CD4-positive, alpha-beta T cell (primary cell): ENCODE measurements at regions not wholly inside any gene's neighbourhood (a gene's known extent, or its start where the extent isn't known, plus 50 kb on each side); places are given as distances from the start of the nearest gene placed in this dataset.

ENCODE experiments used
- ATAC-seq: fragments of 200-7000 bp; cut with Tn5 transposase; one replicate; pipeline ENCODE4 v1.10.0; 2022; ENCODE audit warnings: mild to moderate bottlenecking; ENCODE audit not compliant: poor library complexity
- CTCF ChIA-PET: fragments of 350-600 bp; sonication (Branson Sonifier 250); formaldehyde crosslinking; loops from one replicate; lab custom pipeline; 2021; ENCODE audit warnings: antibody characterized with exemption, inconsistent platforms; lab: Charles Lee
- POLR2A ChIA-PET: fragments of 350-600 bp; sonication (Branson Sonifier 250); formaldehyde crosslinking; loops from one replicate; lab custom pipeline; 2021; ENCODE audit warnings: antibody characterized with exemption, inconsistent platforms; lab: Charles Lee
- DNase-seq, 14 experiments: peaks; one replicate each; pipeline ENCODE4 v3.0.0-alpha.2; 2013 to 2020; ENCODE audit warnings: mixed read lengths in 2 of 14
- H3K27ac ChIP-seq, 2 donors: one replicate each; pipeline versions ENCODE4 v1.5.1 to v1.7.0; 2013; ENCODE audit warnings: low read length in 2 of 2, low read depth in 1 of 2, mild to moderate bottlenecking in 1 of 2
- H3K27me3 ChIP-seq, 2 experiments: 1 replicate in 1 of 2; 2 replicates in 1 of 2; pipeline versions ENCODE4 v1.6.1 to v1.7.0; 2013; ENCODE audit warnings: low read length in 2 of 2, control low read depth in 1 of 2, mild to moderate bottlenecking in 1 of 2, moderate library complexity in 1 of 2; ENCODE audit not compliant: insufficient read depth in 2 of 2, control insufficient read depth in 1 of 2
- H3K36me3 ChIP-seq: one replicate; pipeline ENCODE4 v1.6.1; 2013; ENCODE audit warnings: low read length, control low read depth; ENCODE audit not compliant: insufficient read depth
- H3K4me1 ChIP-seq: one replicate; pipeline ENCODE4 v1.6.1; 2013; ENCODE audit warnings: low read length, control low read depth; ENCODE audit not compliant: insufficient read depth
- H3K4me3 ChIP-seq: one replicate; pipeline ENCODE4 v1.5.1; 2013; ENCODE audit warnings: mild to moderate bottlenecking, low read length, moderate library complexity
- H3K9me3 ChIP-seq, 2 experiments: 1 replicate in 1 of 2; 2 replicates in 1 of 2; pipeline versions ENCODE4 v1.6.1 to v1.7.0; 2013; ENCODE audit warnings: low read length in 2 of 2, mild to moderate bottlenecking in 2 of 2, control low read depth in 1 of 2, moderate library complexity in 1 of 2; ENCODE audit not compliant: control insufficient read depth in 1 of 2, insufficient read depth in 1 of 2
- H3K27ac Mint-ChIP-seq: one replicate; pipeline ENCODE4 v1.8.0; 2020; ENCODE audit warnings: mixed read lengths
- H3K27me3 Mint-ChIP-seq: one replicate; pipeline ENCODE4 v1.8.0; 2021; ENCODE audit warnings: mixed read lengths
- H3K36me3 Mint-ChIP-seq: one replicate; pipeline ENCODE4 v1.8.0; 2021; ENCODE audit warnings: low read depth, mixed read lengths
- H3K4me1 Mint-ChIP-seq: one replicate; pipeline ENCODE4 v1.8.0; 2021; ENCODE audit warnings: low read depth, mixed read lengths
- H3K4me3 Mint-ChIP-seq: one replicate; pipeline ENCODE4 v1.8.0; 2020; ENCODE audit warnings: mild to moderate bottlenecking, mixed read lengths
- H3K9me3 Mint-ChIP-seq: one replicate; pipeline ENCODE4 v1.8.0; 2020; ENCODE audit warnings: mixed read lengths
- CTCF ChIP-seq: fragments of 200-600 bp; IDR thresholded peaks from one replicate; pipeline ENCODE4 v1.8.0; 2022; ENCODE audit warnings: antibody characterized with exemption, mild to moderate bottlenecking
- intact Hi-C, 2 experiments: fragments of 100-400 bp; cut with DNase I in 1 of 2; cut with micrococcal nuclease in 1 of 2; formaldehyde crosslinking; loops; one replicate each; pipeline versions ENCODE4 v1.15.1 to v1.9.0; 2023 to 2025; cut with DNase I, micrococcal nuclease

DNA sequence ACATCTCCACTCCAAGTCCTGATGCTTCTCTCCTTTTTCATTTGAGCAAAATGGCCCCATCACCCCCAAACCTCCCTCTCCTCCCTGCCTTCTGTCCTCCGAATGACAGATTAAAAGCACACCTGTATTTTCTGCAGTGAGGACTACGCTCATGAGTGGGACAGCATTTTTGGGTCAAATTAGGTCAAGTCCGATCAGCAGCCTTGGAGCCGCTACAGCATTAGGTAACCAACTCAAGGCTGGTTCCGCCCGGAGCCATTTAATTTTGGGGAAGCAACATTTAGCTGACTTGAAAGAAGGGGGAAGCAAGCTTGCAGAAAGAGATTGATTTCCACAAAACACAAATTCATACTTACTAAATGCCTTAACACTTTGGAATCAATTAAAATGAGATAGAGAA, 324.1 kb upstream of the CDH5 start:
- CTCF ChIA-PET: no interaction called here
- Mint-ChIP-seq H3K27ac (no peak overlapping the region), H3K36me3 (no peaks in the 10 kb centered on the region), H3K27me3 (peaks cover 37% of the 10 kb centered on the region), H3K4me3 (no peak overlapping the region), H3K9me3 (no peaks in the 10 kb centered on the region), H3K4me1 (no peaks in the 10 kb centered on the region)
- Histone ChIP-seq H3K36me3 (no peaks in the 10 kb centered on the region), H3K27me3 (peaks cover 0 to 5% of the 10 kb centered on the region in 2 experiments), H3K4me1 (no peaks in the 10 kb centered on the region), H3K27ac (no peak overlapping the region), H3K9me3 (peaks cover 0 to 4% of the 10 kb centered on the region in 2 experiments), H3K4me3 (no peak overlapping the region)
- intact Hi-C loops: no loop called here
- TF ChIP-seq CTCF: no peak
- POLR2A ChIA-PET: no interaction called here
- ATAC-seq (no peak), DNase-seq (no peak)

GRCh38 chr16:66041907-66042306, 324.6 kb upstream of the CDH5 start:
- intact Hi-C loops: no loop called here
- ATAC-seq: no peak
- Mint-ChIP-seq H3K4me1 (no peaks in the 10 kb centered on the region), H3K9me3 (no peaks in the 10 kb centered on the region), H3K4me3 (no peak overlapping the region), H3K27ac (no peak overlapping the region), H3K27me3 (peaks cover 39% of the 10 kb centered on the region), H3K36me3 (no peaks in the 10 kb centered on the region)
- Histone ChIP-seq H3K4me1 (no peaks in the 10 kb centered on the region), H3K27ac (no peak overlapping the region), H3K36me3 (no peaks in the 10 kb centered on the region), H3K27me3 (peaks cover 0 to 5% of the 10 kb centered on the region in 2 experiments), H3K4me3 (no peak overlapping the region), H3K9me3 (peaks cover 0 to 4% of the 10 kb centered on the region in 2 experiments)
- CTCF ChIA-PET: no interaction called here
- POLR2A ChIA-PET: no interaction called here
- no peak for DNase-seq
- TF ChIP-seq CTCF: no peak

GRCh38 chr16:66039793-66040192, 326.7 kb upstream of the CDH5 start:
- Mint-ChIP-seq H3K9me3 (no peaks in the 10 kb centered on the region), H3K4me1 (no peaks in the 10 kb centered on the region), H3K36me3 (no peaks in the 10 kb centered on the region), H3K27me3 (peaks cover 39% of the 10 kb centered on the region), H3K27ac (no peak overlapping the region), H3K4me3 (no peak overlapping the region)
- Histone ChIP-seq H3K27me3 (peaks cover 0 to 5% of the 10 kb centered on the region in 2 experiments), H3K36me3 (no peaks in the 10 kb centered on the region), H3K4me1 (no peaks in the 10 kb centered on the region), H3K4me3 (no peak overlapping the region), H3K27ac (no peak overlapping the region), H3K9me3 (peaks cover 0 to under 1% of the 10 kb centered on the region in 2 experiments)
- ChIA-PET POLR2A (no interaction called here), CTCF (no interaction called here)
- intact Hi-C loops: no loop called here
- DNase-seq: no peak
- no peak for TF ChIP-seq CTCF
- ATAC-seq: no peak
